Activated CD4-positive, alpha-beta T cell treated with anti-CD3 and anti-CD28 coated beads, Interleukin-2, Interleukin-4, amounts not matched to agents 100 ng/mL and 50 ng/mL, durations not matched to agents 16 hours and 8 hours (primary cell): ENCODE measurements at regions not wholly inside any gene's neighbourhood (a gene's known extent, or its start where the extent isn't known, plus 50 kb on each side); places are given as distances from the start of the nearest gene placed in this dataset.
"Not testable (repeated sequence)": the region's sequence is repeated elsewhere in the genome, so short reads cannot be mapped to it uniquely, and the experiment has no call there.

Experiments
- DNase-seq: peaks from one replicate; pipeline ENCODE4 v3.0.0-alpha.2; 2020; ENCODE audit warnings: low spot score

- DNase-seq: no peak
Observed at GRCh38 chr21:18104802-18105201, 139.8 kb upstream of the CHODL start.

- not testable (repeated sequence) for DNase-seq
Observed at GRCh38 chr21:18096413-18096812, 148.2 kb upstream of the CHODL start.

- DNase-seq: no peak
Observed at GRCh38 chr21:18089786-18090185, 154.8 kb upstream of the CHODL start.

- no peak for DNase-seq
Observed at GRCh38 chr21:18070392-18070791, 174.2 kb upstream of the CHODL start.

- DNase-seq: no peak
Observed at GRCh38 chr21:18069875-18070274, 174.8 kb upstream of the CHODL start.

- DNase-seq: no peak
Observed at GRCh38 chr21:18060402-18060801, 184.2 kb upstream of the CHODL start.

- DNase-seq: no peak
Observed at GRCh38 chr21:18058731-18059398, 185.8 kb upstream of the CHODL start.

- DNase-seq: no peak
Observed at GRCh38 chr21:18053151-18053550, 191.5 kb upstream of the CHODL start.

GRCh38 chr21:18049461-18049860, 195.2 kb upstream of the CHODL start:
- no peak for DNase-seq

- peak; percentile 21 for DNase-seq
Observed at GRCh38 chr21:18041012-18041411, 203.6 kb upstream of the CHODL start.

- peak; percentile 9 for DNase-seq
Observed at GRCh38 chr21:18030248-18030647, 211.1 kb upstream of the C21orf91 start.

- no peak for DNase-seq
Observed at GRCh38 chr21:18026359-18026758, 207.2 kb upstream of the C21orf91 start.

GRCh38 chr21:18023711-18024110, 204.6 kb upstream of the C21orf91 start:
- no peak for DNase-seq

- no peak for DNase-seq
Observed at GRCh38 chr21:18023157-18023556, 204.0 kb upstream of the C21orf91 start.

- no peak for DNase-seq
Observed at GRCh38 chr21:18007121-18007520, 188.0 kb upstream of the C21orf91 start.

- DNase-seq: no peak
Observed at GRCh38 chr21:18006691-18007090, 187.5 kb upstream of the C21orf91 start.

GRCh38 chr21:18002393-18002792, 183.2 kb upstream of the C21orf91 start:
- no peak for DNase-seq

- no peak for DNase-seq
Observed at GRCh38 chr21:18000981-18001686, 182.0 kb upstream of the C21orf91 start.

- DNase-seq: not testable (repeated sequence)
Observed at GRCh38 chr21:17998599-17998998, 179.4 kb upstream of the C21orf91 start.

GRCh38 chr21:17989780-17990179, 170.6 kb upstream of the C21orf91 start:
- DNase-seq: no peak

GRCh38 chr21:17988102-17988437, 168.9 kb upstream of the C21orf91 start:
- no peak for DNase-seq

- no peak for DNase-seq
Observed at GRCh38 chr21:17987382-17988101, 168.4 kb upstream of the C21orf91 start.

- no peak for DNase-seq
Observed at GRCh38 chr21:17981060-17981740, 162.0 kb upstream of the C21orf91 start.
